Frontal cortex (tissue), 3 donors: ENCODE measurements at regions not wholly inside any gene's neighbourhood (a gene's known extent, or its start where the extent isn't known, plus 50 kb on each side); places are given as distances from the start of the nearest gene placed in this dataset.

Source experiments
- DNase-seq, 2 donors: peaks; one replicate each; pipeline ENCODE4 v3.0.0; 2012; ENCODE audit warnings: low spot score in 2 of 2
- FAIRE-seq: peaks from 2 replicates; lab custom pipeline; 2012; peaks lifted over from hg19 to GRCh38; lab: Jason Lieb, UNC
- donor health status: control.
- donor health status: control.
- donor health status: control.

DNA sequence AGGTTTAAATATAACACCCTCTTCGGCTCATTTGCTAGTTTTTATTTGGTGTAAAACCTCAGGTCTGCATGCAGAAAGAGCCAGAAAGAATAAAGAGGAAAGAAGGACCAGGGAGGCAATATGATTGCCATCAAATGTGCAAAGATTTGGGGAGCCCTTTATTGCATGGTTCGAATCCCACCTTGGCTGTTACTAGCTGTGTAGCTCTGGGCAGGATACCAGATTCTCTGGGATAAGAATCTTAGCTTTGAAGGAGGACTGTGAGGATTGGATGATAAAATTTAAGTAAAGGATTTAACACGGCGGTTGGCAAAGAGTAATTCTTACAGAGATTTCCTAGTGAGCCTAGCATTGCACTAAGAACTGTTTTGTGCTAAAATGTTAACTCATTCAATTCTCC lies 510.2 kb upstream of the LCORL start:
- FAIRE-seq (no peak), DNase-seq (no peak)

DNA sequence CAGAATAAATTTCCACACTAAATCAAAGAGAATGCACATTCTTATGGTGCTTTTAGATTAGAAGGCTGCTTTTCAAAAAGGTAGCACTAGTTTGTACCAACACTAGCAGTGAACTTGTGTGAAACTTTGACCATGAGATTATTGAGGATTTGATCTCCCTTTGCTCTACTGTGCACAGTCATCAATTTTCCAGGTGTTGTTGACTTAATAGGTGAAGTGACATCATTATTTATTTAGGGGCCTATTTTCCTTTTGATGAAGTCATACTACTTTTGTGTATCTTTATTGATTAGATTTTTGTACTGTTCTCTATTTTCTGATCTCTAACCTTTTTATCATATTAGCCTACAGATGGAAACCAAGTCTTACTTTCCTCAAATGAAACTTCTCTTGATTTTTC lies 507.9 kb upstream of the LCORL start:
- FAIRE-seq (no peak), DNase-seq (no peak)

DNA sequence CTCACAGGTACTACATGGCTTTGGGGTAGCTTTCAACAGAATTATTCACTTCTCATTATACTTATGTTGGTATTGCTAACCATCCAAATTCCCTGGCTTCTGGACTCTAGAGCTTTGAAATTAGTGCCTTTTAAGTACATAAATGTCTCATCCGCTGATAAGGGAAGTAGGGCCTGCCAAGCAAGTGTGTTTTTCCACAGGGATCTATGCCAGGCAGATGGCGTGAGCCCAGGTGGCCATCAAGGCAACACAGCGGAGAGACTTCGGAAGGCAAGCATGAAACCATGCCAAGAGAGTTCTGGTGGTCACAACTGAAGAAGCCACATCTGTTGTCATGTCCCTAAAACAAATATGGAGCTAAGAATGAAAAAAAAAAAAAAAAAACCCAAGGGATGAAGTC lies 503.1 kb upstream of the LCORL start:
- DNase-seq = no peak
- no peak for FAIRE-seq

DNA sequence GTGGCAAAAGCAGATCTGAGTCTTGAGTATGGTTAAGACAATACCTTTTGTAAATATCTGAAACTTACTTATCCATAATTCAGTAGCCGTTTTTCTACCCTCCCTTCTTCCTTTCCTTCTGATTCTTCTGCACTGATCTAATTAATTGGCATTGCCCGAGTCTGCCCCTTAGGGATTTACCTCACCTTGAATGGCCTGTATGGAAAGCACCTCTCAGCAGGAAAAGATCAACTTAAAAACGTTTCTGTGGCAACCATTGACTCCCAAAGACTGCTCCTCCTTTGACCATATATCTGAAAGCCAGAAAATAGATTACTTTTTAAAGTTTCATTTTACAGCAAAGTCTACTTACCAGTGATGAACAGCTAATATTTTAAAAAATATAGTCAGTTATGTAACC lies 496.5 kb upstream of the LCORL start:
- FAIRE-seq = no peak
- no peak for DNase-seq

DNA sequence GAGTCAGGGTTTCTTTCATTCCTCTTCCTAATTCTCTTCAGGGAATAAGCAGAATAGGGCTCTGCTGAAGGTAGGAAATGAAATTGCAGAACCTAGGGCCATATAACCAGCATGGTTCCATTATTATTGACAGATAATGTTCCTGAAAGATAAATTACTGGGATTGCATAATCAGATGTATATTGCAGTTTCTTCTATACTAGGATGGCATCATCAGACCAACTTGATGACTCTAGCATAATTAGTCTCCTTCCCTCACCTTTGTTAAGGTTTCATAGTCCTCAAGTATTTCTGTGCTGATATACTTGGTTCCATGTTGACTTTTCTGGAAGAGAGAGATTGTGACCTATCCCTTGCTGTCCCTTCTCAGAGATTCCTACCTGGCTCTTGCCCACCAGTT lies 492.3 kb upstream of the LCORL start:
- DNase-seq = no peak
- FAIRE-seq = no peak

DNA sequence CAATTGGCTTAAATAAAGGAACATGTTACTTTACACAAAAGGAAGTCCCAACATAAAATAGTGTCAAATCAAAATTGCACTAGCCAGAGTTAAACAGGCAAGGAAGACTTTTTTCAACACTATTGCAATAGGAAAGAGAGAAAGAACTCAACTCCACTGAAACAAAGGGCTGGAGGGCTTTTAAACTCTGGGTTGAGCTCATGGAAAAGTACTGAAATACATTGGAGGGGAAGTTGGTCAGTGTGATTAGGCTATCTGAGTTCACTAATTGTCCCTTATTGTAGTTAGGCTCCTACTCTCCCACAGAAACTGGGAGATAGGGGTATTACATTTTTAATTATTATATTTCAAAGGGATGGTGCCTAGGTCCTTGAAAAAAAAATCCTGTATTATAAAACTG lies 491.2 kb upstream of the LCORL start:
- DNase-seq (no peak), FAIRE-seq (no peak)

DNA sequence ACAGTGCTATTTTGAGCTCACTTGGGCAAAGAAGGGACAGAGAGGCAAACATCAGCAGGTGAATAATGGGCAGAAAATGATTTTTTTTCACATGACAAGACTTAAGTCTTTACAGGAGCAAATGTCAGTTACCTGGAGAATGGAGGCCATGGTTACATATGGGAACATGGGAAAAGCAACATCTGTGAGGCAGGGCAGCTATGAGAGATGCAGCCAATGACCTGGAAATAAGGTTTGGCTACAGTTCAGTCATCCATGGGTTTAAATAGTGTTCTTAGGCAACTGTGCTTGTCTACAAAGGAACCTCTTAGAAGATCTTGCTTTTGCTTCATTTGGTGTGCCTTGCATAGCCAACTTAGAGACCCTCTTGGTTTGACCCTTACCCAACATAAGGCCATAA lies 490.2 kb upstream of the LCORL start:
- DNase-seq = no peak
- FAIRE-seq = no peak

DNA sequence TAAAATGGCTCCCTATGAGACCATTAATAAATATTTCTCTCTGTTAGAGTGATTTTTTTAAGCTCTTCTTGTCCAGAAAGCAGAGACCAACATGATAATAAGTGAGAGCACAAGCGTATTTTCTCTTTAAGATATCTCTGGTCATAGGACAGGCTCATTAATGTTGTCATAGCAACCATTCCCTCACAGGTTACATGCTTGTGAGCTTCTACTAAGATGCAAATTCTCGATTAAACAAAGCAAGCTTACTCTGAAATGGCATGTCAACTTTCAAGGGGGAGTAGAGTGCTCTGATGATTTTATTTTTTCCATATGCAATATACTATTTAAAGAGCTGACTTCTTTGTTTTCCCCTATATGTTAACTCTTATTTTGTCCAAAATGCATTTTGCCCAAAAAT lies 487.2 kb upstream of the LCORL start:
- DNase-seq = no peak
- FAIRE-seq = no peak

DNA sequence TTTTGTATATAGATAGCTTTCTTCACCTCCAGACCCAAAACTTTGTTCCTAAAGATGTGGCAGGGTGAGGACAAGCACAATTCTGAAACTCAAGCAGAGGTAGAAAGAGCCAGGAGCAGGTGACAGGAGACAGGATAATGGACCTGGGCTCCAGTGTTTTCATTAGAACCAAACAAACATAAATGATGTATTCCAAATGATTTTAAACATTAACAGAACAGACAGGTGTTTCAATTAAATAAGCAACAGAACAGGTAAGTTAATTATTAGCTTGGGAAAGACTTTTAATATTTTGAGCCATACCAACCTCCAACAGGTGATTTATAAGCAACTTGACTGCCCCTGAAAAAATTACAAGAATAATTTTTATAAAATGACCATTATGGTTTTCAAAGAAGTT lies 459.4 kb upstream of the LCORL start:
- FAIRE-seq = no peak
- no peak for DNase-seq

DNA sequence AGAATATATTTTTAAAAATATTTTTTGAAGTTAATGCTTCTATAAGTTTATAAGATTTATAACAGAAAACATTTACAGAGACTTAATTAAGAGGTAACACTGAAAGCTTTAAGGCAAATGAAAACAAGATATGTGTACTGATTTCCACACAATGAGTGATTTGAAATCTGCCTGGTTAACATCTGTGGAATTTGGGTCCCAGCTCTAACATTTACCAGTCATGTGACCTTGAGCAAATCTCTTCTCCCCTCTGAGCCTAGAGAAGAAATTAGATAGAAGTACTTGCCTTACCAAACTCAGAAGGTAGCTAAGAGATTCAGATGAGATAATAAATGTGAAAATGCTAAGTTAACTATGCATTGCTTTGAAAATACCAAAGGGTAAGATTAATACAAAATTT lies 458.8 kb upstream of the LCORL start:
- FAIRE-seq = no peak

DNA sequence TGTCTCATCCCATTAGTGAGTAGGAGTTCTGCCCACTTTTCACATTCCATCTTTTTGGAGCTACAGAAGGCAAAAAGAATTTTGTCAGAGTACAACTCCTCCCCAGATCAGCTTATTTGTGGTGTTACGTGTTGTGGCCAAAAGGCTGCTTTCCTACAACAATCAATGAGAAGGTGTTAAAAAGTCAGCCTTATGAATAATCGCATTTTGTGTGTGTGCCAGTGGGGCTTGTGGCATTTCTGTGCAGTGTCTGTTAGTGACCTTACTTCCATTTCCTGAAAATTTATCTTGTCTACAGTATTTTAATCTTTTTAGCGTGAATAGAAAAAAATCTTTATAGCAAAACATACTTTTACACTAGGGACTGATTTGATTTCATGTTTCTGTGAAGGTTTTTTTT lies 458.3 kb upstream of the LCORL start:
- DNase-seq (no peak), FAIRE-seq (no peak)

More for the DNA sequence above, 458.8 kb upstream of the LCORL start:
- no peak for DNase-seq

DNA sequence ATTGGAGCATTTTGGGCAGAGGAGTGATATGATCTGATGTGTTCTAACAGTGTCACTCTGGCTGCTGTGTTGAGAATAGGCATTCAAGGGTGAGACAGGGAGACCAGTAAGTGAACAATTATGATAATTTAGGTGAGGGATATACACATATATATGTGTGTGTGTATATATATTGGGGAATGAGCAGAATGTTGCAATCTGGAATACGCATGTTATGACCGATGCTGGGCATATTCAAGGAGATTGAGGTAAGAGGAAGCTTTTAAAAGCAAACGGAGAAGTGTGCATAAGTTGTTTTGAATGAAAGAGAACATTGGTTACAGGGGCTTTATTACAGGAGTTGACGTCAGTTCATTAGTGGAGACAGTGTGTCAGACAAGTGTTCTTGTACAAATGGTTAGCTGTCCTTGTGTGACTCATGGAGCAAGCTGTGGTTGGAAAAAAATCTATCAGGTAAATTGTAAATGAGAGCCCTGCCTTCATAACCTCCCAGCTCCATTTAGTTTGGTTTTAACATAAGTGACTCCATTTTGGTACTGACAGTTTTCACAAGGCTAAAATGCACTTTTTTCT lies 442.5 kb upstream of the LCORL start:
- no peak for FAIRE-seq
- DNase-seq = no peak

DNA sequence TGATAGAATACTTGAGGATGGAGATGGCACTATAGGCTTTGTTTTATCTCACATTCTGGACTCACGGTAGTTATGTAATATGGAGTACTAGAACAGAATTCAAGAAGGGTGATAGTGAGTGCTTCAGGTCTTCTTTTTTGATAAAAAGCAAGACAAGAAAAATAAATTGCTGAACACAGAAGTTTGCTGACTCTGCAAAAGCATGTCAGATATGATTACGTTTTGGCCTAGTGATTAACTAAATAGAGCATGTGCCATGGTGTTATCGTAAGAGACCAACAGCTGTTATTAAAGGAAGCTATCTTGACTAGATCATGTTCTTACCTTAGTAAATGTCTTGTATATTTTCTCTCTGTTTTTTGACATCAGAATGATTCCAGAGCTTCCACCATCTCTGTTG lies 436.9 kb upstream of the LCORL start:
- no peak for DNase-seq
- no peak for FAIRE-seq

DNA sequence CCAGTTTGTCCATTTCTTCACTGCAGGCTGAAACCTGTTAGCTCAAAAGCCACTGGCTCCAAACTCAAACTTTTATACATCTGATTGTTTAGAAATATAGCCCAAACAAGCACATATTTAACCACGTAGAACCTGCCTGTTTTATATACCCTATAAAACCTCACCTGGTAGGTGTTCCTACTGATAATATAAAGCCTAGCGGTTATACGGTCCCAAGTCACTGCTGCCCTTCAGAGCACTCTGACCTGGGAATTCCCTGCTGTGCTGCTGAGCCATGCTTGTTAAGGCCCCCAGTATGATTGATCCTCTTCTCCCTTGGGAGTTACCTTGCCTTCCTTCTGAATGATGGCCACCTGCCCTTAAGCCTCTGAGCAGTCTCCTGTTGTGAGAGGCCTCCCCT lies 432.8 kb upstream of the LCORL start:
- FAIRE-seq (no peak), DNase-seq (no peak)

DNA sequence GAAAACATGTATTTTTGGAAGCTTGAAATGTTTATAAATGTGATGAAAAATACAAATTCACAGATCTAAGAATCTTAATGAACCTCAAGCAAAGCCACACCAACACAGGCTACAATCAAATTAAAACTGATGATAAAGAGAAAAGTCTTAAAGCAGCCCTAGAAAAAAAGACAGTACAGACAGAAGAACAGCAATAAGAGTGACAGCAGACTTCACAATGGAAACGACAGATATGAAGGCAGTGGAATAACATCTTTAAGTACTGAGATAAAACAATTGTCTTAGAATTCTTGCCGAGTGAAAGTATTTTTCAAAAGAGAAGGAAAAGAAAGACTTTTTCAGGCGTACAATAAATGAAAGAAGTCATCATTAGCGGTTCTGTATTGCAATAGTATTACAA lies 423.6 kb upstream of the LCORL start:
- DNase-seq (no peak), FAIRE-seq (no peak)

DNA sequence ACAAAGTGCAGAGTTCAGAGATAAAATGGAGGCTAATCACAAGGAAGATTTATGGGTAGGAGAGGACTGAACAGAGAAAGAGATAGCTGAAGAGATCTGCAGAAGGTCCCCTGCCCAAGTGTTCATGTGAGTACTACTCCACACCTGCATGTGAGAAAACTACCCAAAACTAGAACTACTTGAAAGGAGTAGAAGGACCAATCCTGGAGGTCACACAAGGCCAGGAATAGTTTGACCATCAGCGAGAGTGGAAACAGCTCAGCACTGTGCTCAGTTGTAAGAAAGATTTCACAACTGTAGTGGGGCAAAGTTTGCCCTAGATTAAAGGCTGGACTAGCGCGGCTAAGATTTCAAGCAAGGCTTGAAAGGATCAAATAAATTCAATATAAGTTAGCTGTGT lies 422.7 kb upstream of the LCORL start:
- FAIRE-seq = no peak

DNA sequence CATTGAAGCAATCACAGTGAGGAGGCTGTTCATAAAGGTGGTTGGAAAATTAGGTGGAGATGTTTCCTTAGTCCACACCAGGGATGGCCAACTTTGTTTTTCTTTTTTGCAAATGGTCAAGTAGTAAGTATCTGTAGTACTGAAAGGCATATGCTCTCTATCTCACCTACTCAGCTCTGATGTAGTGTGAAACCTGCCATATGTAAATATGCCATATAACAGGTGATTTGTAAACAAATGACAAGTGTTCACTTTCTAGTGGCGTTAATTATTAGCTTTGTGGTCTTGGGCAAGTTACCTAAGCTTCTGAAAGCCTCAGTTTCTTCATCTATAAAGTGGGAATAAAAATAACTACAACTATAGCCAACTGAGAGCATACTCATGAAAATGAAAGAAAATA lies 421.4 kb upstream of the LCORL start:
- FAIRE-seq = no peak
- DNase-seq = no peak

More for the DNA sequence above, 422.7 kb upstream of the LCORL start:
- no peak for DNase-seq

DNA sequence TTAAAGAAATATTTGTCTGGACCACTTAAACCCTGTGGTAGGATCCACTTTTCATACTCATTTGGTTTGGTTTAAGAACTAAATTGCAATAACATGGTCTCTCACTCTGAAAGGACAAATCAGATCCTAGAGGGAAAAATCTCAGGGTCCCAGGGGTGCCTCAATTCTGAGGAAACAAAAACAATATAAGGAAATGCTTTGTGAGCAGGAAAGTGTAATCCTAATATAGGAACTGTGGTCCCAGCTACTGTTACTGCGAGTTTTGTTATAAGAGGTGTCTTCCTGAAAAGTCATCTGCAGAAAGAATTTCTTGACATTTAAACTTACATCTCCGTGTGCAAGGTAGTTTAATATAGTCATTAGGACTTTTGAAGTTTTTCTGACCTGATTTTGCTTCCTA lies 420.1 kb upstream of the LCORL start:
- no peak for FAIRE-seq
- DNase-seq = no peak

DNA sequence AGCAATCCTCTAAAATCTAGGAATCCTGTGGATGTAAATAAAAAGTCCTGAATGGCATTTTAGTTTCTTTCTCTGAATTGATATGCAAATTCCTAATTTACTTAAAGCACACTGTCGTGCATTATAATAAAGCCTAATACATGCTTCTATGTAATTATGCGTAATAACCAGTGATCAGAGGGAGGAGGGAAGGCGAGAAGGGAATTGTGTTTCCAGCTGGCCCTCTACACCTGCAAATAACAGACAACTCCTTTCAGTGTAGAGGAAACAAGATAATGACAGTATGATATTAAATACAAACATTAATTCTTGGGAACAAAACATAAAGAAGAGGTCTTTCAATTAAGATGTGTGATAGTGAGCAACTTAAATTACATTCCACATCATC lies 419.6 kb upstream of the LCORL start:
- FAIRE-seq (no peak), DNase-seq (no peak)

DNA sequence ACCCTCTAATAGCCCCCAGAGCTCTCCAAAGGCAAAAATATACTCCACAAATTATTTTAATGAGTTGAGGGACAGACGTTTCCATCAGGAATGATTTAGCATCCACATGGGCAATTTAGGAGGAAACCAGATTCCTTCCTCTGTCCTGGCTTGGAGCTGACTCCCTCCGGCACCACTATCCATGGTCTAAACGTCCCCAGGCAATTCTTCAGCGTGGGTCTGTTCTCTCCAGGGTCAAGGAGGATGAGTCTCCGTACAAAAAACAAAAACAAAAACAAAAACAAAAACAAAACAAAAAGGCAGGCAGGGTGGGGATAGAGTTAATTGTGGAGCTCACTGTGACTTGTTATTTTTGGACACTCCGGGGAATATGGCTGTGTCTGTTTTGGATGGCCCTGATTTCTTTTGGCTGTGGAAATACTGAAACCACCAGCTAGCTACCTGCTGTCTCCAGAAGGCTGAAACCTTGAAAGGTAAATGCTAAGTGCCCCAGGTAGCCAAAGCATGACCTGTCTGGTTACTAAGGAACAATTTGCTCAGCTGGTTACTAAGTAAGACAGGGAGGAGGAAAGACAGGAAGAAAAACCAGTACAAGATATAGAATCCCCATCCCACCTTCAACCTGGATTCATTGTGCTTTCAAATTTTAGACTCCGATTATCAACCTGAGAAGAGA lies 419.1 kb upstream of the LCORL start:
- DNase-seq (no peak), FAIRE-seq (no peak)

DNA sequence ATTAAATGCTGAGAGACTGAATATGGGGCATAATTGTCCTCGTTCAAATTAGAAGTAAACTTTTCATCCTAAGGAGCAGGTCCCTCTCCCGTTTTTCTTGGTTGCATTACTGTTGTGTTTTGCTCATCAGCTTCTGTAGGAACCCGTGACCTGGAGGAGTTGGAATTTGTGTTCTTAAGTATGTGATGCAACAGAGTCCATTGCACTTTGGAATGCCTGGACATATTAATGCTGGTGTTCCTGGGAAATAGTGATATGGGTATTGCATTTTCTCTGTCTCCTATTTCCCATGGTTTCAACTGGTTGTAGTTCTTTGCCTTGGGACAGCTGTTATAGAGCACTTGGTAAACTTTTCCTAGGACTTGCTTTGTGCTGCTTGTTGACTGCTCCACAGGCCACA lies 417.8 kb upstream of the LCORL start:
- no peak for FAIRE-seq

DNA sequence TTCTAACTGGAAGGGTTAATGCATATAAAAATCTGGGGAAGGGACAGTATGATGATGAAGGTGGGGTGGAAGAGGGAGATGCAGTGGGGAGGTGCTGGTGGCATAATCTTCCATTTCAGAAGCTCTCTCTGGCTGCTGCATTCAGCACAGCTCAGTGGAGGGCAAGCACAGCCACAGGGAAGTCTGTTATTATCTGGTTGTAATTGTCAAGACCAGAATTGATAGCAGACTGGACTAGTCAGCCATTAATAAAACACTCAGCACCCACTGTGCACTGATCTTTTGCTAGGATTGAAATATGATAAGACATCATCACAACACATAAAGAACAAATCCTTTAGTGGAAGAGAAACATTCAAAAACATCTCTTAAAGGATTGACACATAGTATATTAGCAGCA lies 414.2 kb upstream of the LCORL start:
- DNase-seq = no peak
- FAIRE-seq = no peak

More for the DNA sequence above, 417.8 kb upstream of the LCORL start:
- no peak for DNase-seq
